ENCODE measurements at regions not wholly inside any gene's neighbourhood (a gene's known extent, or its start where the extent isn't known, plus 50 kb on each side); places are given as distances from the start of the nearest gene placed in this dataset.
"Not testable (repeated sequence)": the region's sequence is repeated elsewhere in the genome, so short reads cannot be mapped to it uniquely, and the experiment has no call there.

GRCh38 chr1:194707074-194707473 is 1520.7 kb upstream of the B3GALT2 start:
- DNase-seq (ENCODE audit: low read depth in 2 of 2): no peak

- no peak for DNase-seq (ENCODE audit: low read depth in 2 of 2)
These were observed 1518.9 kb upstream of the B3GALT2 start for GRCh38 chr1:194705123-194705854.

- no peak for DNase-seq (ENCODE audit: low read depth in 2 of 2)
These were observed 1512.5 kb upstream of the B3GALT2 start for GRCh38 chr1:194698908-194699318.

- DNase-seq (ENCODE audit: low read depth in 2 of 2): no peak
These were observed 1506.8 kb upstream of the B3GALT2 start for GRCh38 chr1:194693244-194693643.

- no peak for DNase-seq (ENCODE audit: low read depth in 2 of 2)
These were observed 1498.2 kb upstream of the B3GALT2 start for GRCh38 chr1:194684636-194685035.

- DNase-seq (ENCODE audit: low read depth in 2 of 2): no peak
These were observed 1471.7 kb upstream of the B3GALT2 start for GRCh38 chr1:194658090-194658439.

GRCh38 chr1:194654956-194655355 is 1468.5 kb upstream of the B3GALT2 start:
- no peak for DNase-seq (ENCODE audit: low read depth in 2 of 2)

- DNase-seq (ENCODE audit: low read depth in 2 of 2): no peak
These were observed 1467.0 kb upstream of the B3GALT2 start for GRCh38 chr1:194653385-194653784.

GRCh38 chr1:194647118-194647517 is 1460.7 kb upstream of the B3GALT2 start:
- DNase-seq (ENCODE audit: low read depth in 2 of 2): no peak

- DNase-seq (ENCODE audit: low read depth in 2 of 2): no peak
These were observed 1458.1 kb upstream of the B3GALT2 start for GRCh38 chr1:194644528-194644927.

GRCh38 chr1:194640322-194640721 is 1453.9 kb upstream of the B3GALT2 start:
- DNase-seq (ENCODE audit: low read depth in 2 of 2): no peak

- no peak for DNase-seq (ENCODE audit: low read depth in 2 of 2)
These were observed 1442.6 kb upstream of the B3GALT2 start for GRCh38 chr1:194629011-194629410.

GRCh38 chr1:194624833-194625232 is 1438.4 kb upstream of the B3GALT2 start:
- DNase-seq (ENCODE audit: low read depth in 2 of 2): no peak

- no peak for DNase-seq (ENCODE audit: low read depth in 2 of 2)
These were observed 1431.7 kb upstream of the B3GALT2 start for GRCh38 chr1:194618101-194618500.

- not testable (repeated sequence) for DNase-seq (ENCODE audit: low read depth in 2 of 2)
These were observed 1430.9 kb upstream of the B3GALT2 start for GRCh38 chr1:194617272-194617671.

- no peak for DNase-seq (ENCODE audit: low read depth in 2 of 2)
These were observed 1430.4 kb upstream of the B3GALT2 start for GRCh38 chr1:194616835-194617234.

- no peak for DNase-seq (ENCODE audit: low read depth in 2 of 2)
These were observed 1415.8 kb upstream of the B3GALT2 start for GRCh38 chr1:194602184-194602583.

- no peak for DNase-seq (ENCODE audit: low read depth in 2 of 2)
These were observed 1414.3 kb upstream of the B3GALT2 start for GRCh38 chr1:194600716-194601115.

GRCh38 chr1:194598098-194598497 is 1411.7 kb upstream of the B3GALT2 start:
- no peak for DNase-seq (ENCODE audit: low read depth in 2 of 2)

GRCh38 chr1:194586302-194586701 is 1399.9 kb upstream of the B3GALT2 start:
- DNase-seq (ENCODE audit: low read depth in 2 of 2): no peak

GRCh38 chr1:194584052-194584451 is 1397.6 kb upstream of the B3GALT2 start:
- no peak for DNase-seq (ENCODE audit: low read depth in 2 of 2)

- DNase-seq (ENCODE audit: low read depth in 2 of 2): no peak
These were observed 1384.1 kb upstream of the B3GALT2 start for GRCh38 chr1:194570476-194570875.

GRCh38 chr1:194568610-194569009 is 1382.2 kb upstream of the B3GALT2 start:
- no peak for DNase-seq (ENCODE audit: low read depth in 2 of 2)

- DNase-seq (ENCODE audit: low read depth in 2 of 2): no peak
These were observed 1361.7 kb upstream of the B3GALT2 start for GRCh38 chr1:194548071-194548470.

Measured in stimulated activated CD4-positive, alpha-beta T cell treated with anti-CD3 and anti-CD28 coated beads, Interleukin-15, amount 100 ng/mL, for 48 hours (primary cell).